ENCODE measurements at regions not wholly inside any gene's neighbourhood (a gene's known extent, or its start where the extent isn't known, plus 50 kb on each side); places are given as distances from the start of the nearest gene placed in this dataset.

- Histone ChIP-seq H3K4me3 (ENCODE audit: low read length) (peak overlapping the region; percentile 57), H3K4me1 (ENCODE audit: control insufficient read depth, insufficient read depth, low read length) (peaks cover 8% of the 10 kb centered on the region), H3K9ac (ENCODE audit: low read depth, low read length) (peak overlapping the region; percentile 25), H3K36me3 (ENCODE audit: insufficient read depth, low read length) (no peaks in the 10 kb centered on the region), H3K9me3 (replicated peaks; ENCODE audit: low read length) (no peaks in the 10 kb centered on the region), H3K4me2 (ENCODE audit: low read length) (peak overlapping the region; percentile 76), H3K27me3 (ENCODE audit: control insufficient read depth, insufficient read depth, low read length) (no peaks in the 10 kb centered on the region)
Measured at GRCh38 chr1:193417945-193418744, 231.7 kb upstream of the B3GALT2 start.

GRCh38 chr1:193417403-193417802, 231.0 kb upstream of the B3GALT2 start:
- no peak overlapping the region for H3K9ac ChIP-seq (ENCODE audit: low read depth, low read length)
- H3K4me2 ChIP-seq (ENCODE audit: low read length) = peak overlapping the region; percentile 76
- H3K4me3 ChIP-seq (ENCODE audit: low read length) = no peak overlapping the region
- H3K4me1 ChIP-seq (ENCODE audit: control insufficient read depth, insufficient read depth, low read length) = peaks cover 8% of the 10 kb centered on the region
- H3K9me3 ChIP-seq (replicated peaks; ENCODE audit: low read length) = no peaks in the 10 kb centered on the region
- H3K27me3 ChIP-seq (ENCODE audit: control insufficient read depth, insufficient read depth, low read length) = no peaks in the 10 kb centered on the region
- H3K36me3 ChIP-seq (ENCODE audit: insufficient read depth, low read length) = no peaks in the 10 kb centered on the region

- no peak overlapping the region for H3K4me2 ChIP-seq (ENCODE audit: low read length)
- no peaks in the 10 kb centered on the region for H3K9me3 ChIP-seq (replicated peaks; ENCODE audit: low read length)
- no peaks in the 10 kb centered on the region for H3K36me3 ChIP-seq (ENCODE audit: insufficient read depth, low read length)
- no peak overlapping the region for H3K4me3 ChIP-seq (ENCODE audit: low read length)
- H3K4me1 ChIP-seq (ENCODE audit: control insufficient read depth, insufficient read depth, low read length) = peaks cover 8% of the 10 kb centered on the region
- H3K27me3 ChIP-seq (ENCODE audit: control insufficient read depth, insufficient read depth, low read length) = no peaks in the 10 kb centered on the region
- no peak overlapping the region for H3K9ac ChIP-seq (ENCODE audit: low read depth, low read length)
Measured at GRCh38 chr1:193416226-193417024, 230.0 kb upstream of the B3GALT2 start.

GRCh38 chr1:193415256-193415655, 228.8 kb upstream of the B3GALT2 start:
- Histone ChIP-seq H3K9ac (ENCODE audit: low read depth, low read length) (no peak overlapping the region), H3K9me3 (replicated peaks; ENCODE audit: low read length) (no peaks in the 10 kb centered on the region), H3K27me3 (ENCODE audit: control insufficient read depth, insufficient read depth, low read length) (no peaks in the 10 kb centered on the region), H3K4me2 (ENCODE audit: low read length) (no peak overlapping the region), H3K4me1 (ENCODE audit: control insufficient read depth, insufficient read depth, low read length) (peaks cover 8% of the 10 kb centered on the region), H3K4me3 (ENCODE audit: low read length) (no peak overlapping the region), H3K36me3 (ENCODE audit: insufficient read depth, low read length) (no peaks in the 10 kb centered on the region)

- Histone ChIP-seq H3K27me3 (ENCODE audit: control insufficient read depth, insufficient read depth, low read length) (no peaks in the 10 kb centered on the region), H3K4me2 (ENCODE audit: low read length) (no peak overlapping the region), H3K4me1 (ENCODE audit: control insufficient read depth, insufficient read depth, low read length) (peaks cover 8% of the 10 kb centered on the region), H3K4me3 (ENCODE audit: low read length) (no peak overlapping the region), H3K9ac (ENCODE audit: low read depth, low read length) (no peak overlapping the region), H3K9me3 (replicated peaks; ENCODE audit: low read length) (no peaks in the 10 kb centered on the region), H3K36me3 (ENCODE audit: insufficient read depth, low read length) (no peaks in the 10 kb centered on the region)
Measured at GRCh38 chr1:193413376-193413775, 227.0 kb upstream of the B3GALT2 start.

- no peaks in the 10 kb centered on the region for H3K36me3 ChIP-seq (ENCODE audit: insufficient read depth, low read length)
- no peak overlapping the region for H3K4me3 ChIP-seq (ENCODE audit: low read length)
- no peaks in the 10 kb centered on the region for H3K27me3 ChIP-seq (ENCODE audit: control insufficient read depth, insufficient read depth, low read length)
- no peak overlapping the region for H3K9ac ChIP-seq (ENCODE audit: low read depth, low read length)
- no peak overlapping the region for H3K4me2 ChIP-seq (ENCODE audit: low read length)
- H3K4me1 ChIP-seq (ENCODE audit: control insufficient read depth, insufficient read depth, low read length) = peaks cover 4% of the 10 kb centered on the region
- no peaks in the 10 kb centered on the region for H3K9me3 ChIP-seq (replicated peaks; ENCODE audit: low read length)
Measured at GRCh38 chr1:193412748-193413147, 226.3 kb upstream of the B3GALT2 start.

GRCh38 chr1:193411714-193412113, 225.3 kb upstream of the B3GALT2 start:
- H3K27me3 ChIP-seq (ENCODE audit: control insufficient read depth, insufficient read depth, low read length) = no peaks in the 10 kb centered on the region
- no peak overlapping the region for H3K4me3 ChIP-seq (ENCODE audit: low read length)
- no peak overlapping the region for H3K4me2 ChIP-seq (ENCODE audit: low read length)
- no peaks in the 10 kb centered on the region for H3K36me3 ChIP-seq (ENCODE audit: insufficient read depth, low read length)
- H3K9ac ChIP-seq (ENCODE audit: low read depth, low read length) = no peak overlapping the region
- H3K4me1 ChIP-seq (ENCODE audit: control insufficient read depth, insufficient read depth, low read length) = peaks cover 2% of the 10 kb centered on the region
- no peaks in the 10 kb centered on the region for H3K9me3 ChIP-seq (replicated peaks; ENCODE audit: low read length)

- Histone ChIP-seq H3K27me3 (ENCODE audit: control insufficient read depth, insufficient read depth, low read length) (no peaks in the 10 kb centered on the region), H3K4me3 (ENCODE audit: low read length) (no peak overlapping the region), H3K9ac (ENCODE audit: low read depth, low read length) (no peak overlapping the region), H3K9me3 (replicated peaks; ENCODE audit: low read length) (no peaks in the 10 kb centered on the region), H3K36me3 (ENCODE audit: insufficient read depth, low read length) (no peaks in the 10 kb centered on the region), H3K4me1 (ENCODE audit: control insufficient read depth, insufficient read depth, low read length) (peaks cover 2% of the 10 kb centered on the region), H3K4me2 (ENCODE audit: low read length) (no peak overlapping the region)
Measured at GRCh38 chr1:193411215-193411614, 224.8 kb upstream of the B3GALT2 start.

GRCh38 chr1:193408782-193409293, 222.4 kb upstream of the B3GALT2 start:
- Histone ChIP-seq H3K9ac (ENCODE audit: low read depth, low read length) (peak overlapping the region; percentile 3), H3K27me3 (ENCODE audit: control insufficient read depth, insufficient read depth, low read length) (no peaks in the 10 kb centered on the region), H3K4me1 (ENCODE audit: control insufficient read depth, insufficient read depth, low read length) (peaks cover 2% of the 10 kb centered on the region), H3K36me3 (ENCODE audit: insufficient read depth, low read length) (no peaks in the 10 kb centered on the region), H3K4me2 (ENCODE audit: low read length) (peak overlapping the region; percentile 60), H3K4me3 (ENCODE audit: low read length) (no peak overlapping the region), H3K9me3 (replicated peaks; ENCODE audit: low read length) (no peaks in the 10 kb centered on the region)

- no peak overlapping the region for H3K4me3 ChIP-seq (ENCODE audit: low read length)
- H3K4me2 ChIP-seq (ENCODE audit: low read length) = peak overlapping the region; percentile 0
- H3K36me3 ChIP-seq (ENCODE audit: insufficient read depth, low read length) = no peaks in the 10 kb centered on the region
- peaks cover 2% of the 10 kb centered on the region for H3K4me1 ChIP-seq (ENCODE audit: control insufficient read depth, insufficient read depth, low read length)
- no peak overlapping the region for H3K9ac ChIP-seq (ENCODE audit: low read depth, low read length)
- no peaks in the 10 kb centered on the region for H3K27me3 ChIP-seq (ENCODE audit: control insufficient read depth, insufficient read depth, low read length)
- no peaks in the 10 kb centered on the region for H3K9me3 ChIP-seq (replicated peaks; ENCODE audit: low read length)
Measured at GRCh38 chr1:193406901-193407300, 220.5 kb upstream of the B3GALT2 start.

- no peaks in the 10 kb centered on the region for H3K36me3 ChIP-seq (ENCODE audit: insufficient read depth, low read length)
- peaks cover 2% of the 10 kb centered on the region for H3K4me1 ChIP-seq (ENCODE audit: control insufficient read depth, insufficient read depth, low read length)
- no peaks in the 10 kb centered on the region for H3K9me3 ChIP-seq (replicated peaks; ENCODE audit: low read length)
- no peak overlapping the region for H3K4me3 ChIP-seq (ENCODE audit: low read length)
- no peak overlapping the region for H3K9ac ChIP-seq (ENCODE audit: low read depth, low read length)
- no peak overlapping the region for H3K4me2 ChIP-seq (ENCODE audit: low read length)
- no peaks in the 10 kb centered on the region for H3K27me3 ChIP-seq (ENCODE audit: control insufficient read depth, insufficient read depth, low read length)
Measured at GRCh38 chr1:193404236-193404635, 217.8 kb upstream of the B3GALT2 start.

All from skeletal muscle satellite cell (primary cell).